NCI-H69 (cell line): ENCODE measurements at regions not wholly inside any gene's neighbourhood (a gene's known extent, or its start where the extent isn't known, plus 50 kb on each side); places are given as distances from the start of the nearest gene placed in this dataset.
A peak's percentile ranks its signal among the peaks of the same experiment; 100 is the strongest.
"Not testable (repeated sequence)": the region's sequence is repeated elsewhere in the genome, so short reads cannot be mapped to it uniquely, and the experiment has no call there.

Experiments used
- DNase-seq: peaks from one replicate; lab custom pipeline; 2025; lab: John Stamatoyannopoulos, UW

- DNase-seq = no peak
These were observed 387.5 kb downstream of the COG6 start for GRCh38 chr13:40042991-40043390.

GRCh38 chr13:40043764-40044163, 388.3 kb downstream of the COG6 start:
- no peak for DNase-seq

- no peak for DNase-seq
These were observed 391.9 kb downstream of the COG6 start for GRCh38 chr13:40047322-40047771.

GRCh38 chr13:40048551-40048950, 393.1 kb downstream of the COG6 start:
- DNase-seq = no peak

- DNase-seq = no peak
These were observed 397.5 kb downstream of the COG6 start for GRCh38 chr13:40052954-40053353.

GRCh38 chr13:40053401-40053800, 397.9 kb downstream of the COG6 start:
- DNase-seq = no peak

- DNase-seq = not testable (repeated sequence)
These were observed 399.0 kb downstream of the COG6 start for GRCh38 chr13:40054422-40054821.

GRCh38 chr13:40056898-40057619, 401.6 kb downstream of the COG6 start:
- no peak for DNase-seq

- no peak for DNase-seq
These were observed 403.3 kb downstream of the COG6 start for GRCh38 chr13:40058757-40059236.

- DNase-seq = peak; percentile 0
These were observed 404.2 kb downstream of the COG6 start for GRCh38 chr13:40059540-40060232.

GRCh38 chr13:40060296-40061007, 405.0 kb downstream of the COG6 start:
- peak; percentile 27 for DNase-seq

- peak; percentile 18 for DNase-seq
These were observed 406.3 kb downstream of the COG6 start for GRCh38 chr13:40061466-40062450.

- DNase-seq = no peak
These were observed 407.8 kb downstream of the COG6 start for GRCh38 chr13:40063278-40063698.

GRCh38 chr13:40063703-40064102, 408.2 kb downstream of the COG6 start:
- no peak for DNase-seq

- no peak for DNase-seq
These were observed 409.0 kb downstream of the COG6 start for GRCh38 chr13:40064154-40065097.

- DNase-seq = peak; percentile 30
These were observed 413.9 kb downstream of the COG6 start for GRCh38 chr13:40069173-40070044.

- DNase-seq = no peak
These were observed 414.9 kb downstream of the COG6 start for GRCh38 chr13:40070357-40070756.

- no peak for DNase-seq
These were observed 417.2 kb downstream of the COG6 start for GRCh38 chr13:40072663-40073120.

- no peak for DNase-seq
These were observed 418.9 kb downstream of the COG6 start for GRCh38 chr13:40074338-40074737.
